Activated gamma-delta T cell (primary cell): ENCODE measurements at regions not wholly inside any gene's neighbourhood (a gene's known extent, or its start where the extent isn't known, plus 50 kb on each side); places are given as distances from the start of the nearest gene placed in this dataset.

Source experiments
- DNase-seq: peaks from one replicate; lab custom pipeline; 2025; lab: John Stamatoyannopoulos, UW

GRCh38 chr4:176575141-176575730 is 217.5 kb downstream of the VEGFC start:
- no peak for DNase-seq

GRCh38 chr4:176579226-176579625 is 213.5 kb downstream of the VEGFC start:
- DNase-seq: no peak

GRCh38 chr4:176583278-176583677 is 209.4 kb downstream of the VEGFC start:
- DNase-seq: no peak

GRCh38 chr4:176584031-176584606 is 208.6 kb downstream of the VEGFC start:
- no peak for DNase-seq

DNA sequence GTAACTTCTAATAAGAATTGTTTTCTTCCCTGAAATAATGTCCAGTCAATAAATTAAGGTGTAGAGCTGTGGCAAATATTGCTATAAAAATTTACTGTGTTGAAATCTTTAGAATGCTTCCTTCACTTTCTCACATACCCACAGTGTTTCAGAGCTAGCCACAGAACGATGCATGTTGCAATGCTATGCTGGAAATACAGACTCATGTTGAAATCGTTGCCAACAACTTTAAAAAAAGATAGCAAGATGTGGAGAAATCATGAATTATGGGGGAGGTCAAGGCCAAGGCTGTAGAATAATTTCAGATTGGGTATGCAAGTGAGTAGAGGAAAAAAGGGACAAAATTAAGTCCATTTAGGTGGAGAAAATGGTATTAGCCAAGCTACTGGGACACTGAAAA is 204.8 kb downstream of the VEGFC start:
- DNase-seq: no peak

GRCh38 chr4:176588436-176588835 is 204.3 kb downstream of the VEGFC start:
- no peak for DNase-seq

GRCh38 chr4:176592976-176593670 is 199.6 kb downstream of the VEGFC start:
- no peak for DNase-seq

- DNase-seq: no peak
Observed at GRCh38 chr4:176593943-176594342, 198.8 kb downstream of the VEGFC start.

DNA sequence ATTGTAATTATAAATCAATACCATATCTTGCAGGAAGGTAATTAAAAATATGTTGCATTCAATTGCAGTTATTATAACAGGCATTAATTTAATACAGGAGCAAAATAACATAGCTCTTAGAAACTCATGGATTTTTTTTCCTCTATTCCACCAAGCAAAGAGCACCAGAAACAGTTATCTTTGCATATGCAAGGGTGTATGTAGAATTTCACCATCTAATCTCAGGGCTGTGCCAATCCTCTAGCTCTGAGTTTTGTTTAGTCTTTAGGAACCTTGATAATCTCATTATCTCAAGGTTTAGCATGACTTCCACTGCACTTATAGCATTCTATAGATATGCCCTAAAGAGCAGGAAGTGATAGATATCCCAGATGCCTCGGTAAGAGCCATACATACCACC is 197.5 kb downstream of the VEGFC start:
- no peak for DNase-seq

DNA sequence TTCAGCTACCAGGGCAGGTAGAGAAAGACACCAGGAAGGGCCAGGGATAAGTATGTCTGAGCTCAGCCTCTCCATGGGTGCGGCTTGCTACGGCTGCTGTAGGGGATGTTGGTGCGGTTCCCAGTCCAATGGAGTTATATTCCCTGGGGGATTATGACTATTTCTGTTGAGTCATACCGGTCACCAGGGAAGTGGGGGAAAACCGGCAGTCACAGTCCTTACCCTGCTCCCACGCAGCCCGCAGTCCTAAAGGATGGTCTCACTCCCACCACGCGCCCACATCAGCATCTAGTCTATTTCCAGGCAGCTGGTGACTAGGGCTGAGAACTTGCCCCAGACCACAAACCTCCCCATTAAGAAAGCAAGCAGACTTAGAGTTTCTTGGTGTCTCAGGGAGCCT is 191.6 kb downstream of the VEGFC start:
- no peak for DNase-seq

DNA sequence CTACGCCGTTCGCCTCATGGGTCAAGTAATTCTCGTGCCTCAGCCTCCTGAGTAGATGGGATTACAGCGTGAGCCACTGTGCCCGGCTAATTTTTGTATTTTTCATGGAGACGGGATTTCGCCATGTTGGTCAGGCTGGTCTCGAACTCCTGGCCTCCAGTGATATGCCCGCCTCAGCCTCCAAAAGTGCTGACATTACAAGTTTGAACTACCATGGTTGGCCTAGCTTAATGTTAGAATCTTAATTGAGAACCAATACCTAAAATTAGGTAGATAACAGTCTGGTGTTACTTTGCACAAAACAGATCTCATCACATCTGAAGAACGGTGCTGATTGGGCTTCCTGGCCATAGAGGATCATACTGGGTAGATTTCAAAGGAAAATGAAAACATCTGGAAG is 184.9 kb downstream of the VEGFC start:
- DNase-seq: no peak

DNA sequence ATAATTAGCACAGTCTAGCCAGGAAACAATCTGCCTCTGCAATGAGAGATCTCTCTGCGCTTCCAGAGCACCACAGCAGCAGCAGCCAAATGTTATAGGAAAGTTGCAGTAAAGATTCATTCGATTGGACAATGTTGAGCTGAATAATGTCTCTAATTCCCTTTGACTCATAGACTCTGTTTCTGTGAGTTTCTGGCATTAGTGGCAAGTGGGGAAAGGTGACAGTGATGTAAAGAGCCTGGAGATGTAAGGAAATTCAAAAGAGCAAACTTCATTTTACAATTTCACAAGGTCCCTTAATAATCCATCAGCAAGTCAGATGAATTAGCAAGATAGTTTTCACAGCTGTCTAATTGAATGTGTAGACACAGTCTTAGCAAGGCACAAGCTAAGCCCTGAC is 184.4 kb downstream of the VEGFC start:
- no peak for DNase-seq

- no peak for DNase-seq
Observed at GRCh38 chr4:176610594-176610993, 182.1 kb downstream of the VEGFC start.

DNA sequence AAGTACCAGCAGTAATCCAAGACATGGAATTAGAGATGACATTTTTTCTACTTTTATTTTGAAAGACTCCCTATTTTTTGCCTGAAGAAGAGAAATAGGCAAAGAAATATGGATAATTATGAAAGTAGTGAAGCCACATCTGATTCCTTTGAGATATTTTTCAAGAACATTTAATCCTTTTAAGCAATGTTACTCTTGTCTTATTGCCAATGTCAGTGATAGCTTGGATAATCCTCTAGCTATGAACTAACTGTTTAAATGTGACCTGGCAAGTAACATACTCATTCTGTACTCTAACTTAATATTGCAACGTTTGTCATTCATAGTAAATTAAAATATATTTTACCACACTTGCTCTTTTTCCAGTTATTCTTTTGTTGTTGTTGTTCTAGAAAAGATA is 181.3 kb downstream of the VEGFC start:
- DNase-seq: no peak

DNA sequence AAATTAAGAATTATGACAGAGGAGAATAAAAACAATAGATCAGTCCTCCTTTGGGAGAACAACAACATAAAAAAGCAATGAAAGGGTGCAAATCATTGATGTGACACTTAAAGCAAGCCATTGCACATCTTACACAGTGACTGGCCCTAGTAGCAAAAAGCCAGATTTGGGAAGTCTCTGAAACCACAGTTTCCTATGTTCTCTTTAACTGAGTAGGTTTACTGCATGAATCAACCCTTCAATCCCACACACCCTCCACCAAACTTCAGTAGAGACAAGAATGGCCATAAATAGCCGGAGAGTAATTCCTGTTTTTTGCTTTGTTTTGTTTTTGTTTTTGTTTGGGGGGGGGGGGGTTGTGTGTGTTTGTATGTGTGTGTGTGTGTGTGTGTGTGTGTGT is 180.8 kb downstream of the VEGFC start:
- no peak for DNase-seq

DNA sequence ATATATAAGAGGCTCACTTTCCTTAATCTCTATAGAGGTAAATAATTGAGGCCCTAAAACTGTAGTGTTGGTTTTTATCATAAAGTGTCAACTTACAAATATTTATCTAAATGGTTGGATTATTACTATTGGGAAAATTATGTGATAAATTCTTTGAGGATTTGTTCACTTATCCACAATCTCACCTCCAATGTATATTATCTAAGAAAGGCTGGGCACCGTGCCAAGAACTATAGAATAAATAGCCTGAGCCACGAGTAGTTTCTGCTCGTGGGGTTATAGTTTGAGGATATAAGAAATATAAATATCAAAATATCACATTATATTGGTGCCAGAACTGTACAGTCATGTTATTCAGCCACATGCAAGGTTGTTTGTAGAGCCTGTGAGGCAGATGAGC is 177.9 kb downstream of the VEGFC start:
- DNase-seq: no peak

DNA sequence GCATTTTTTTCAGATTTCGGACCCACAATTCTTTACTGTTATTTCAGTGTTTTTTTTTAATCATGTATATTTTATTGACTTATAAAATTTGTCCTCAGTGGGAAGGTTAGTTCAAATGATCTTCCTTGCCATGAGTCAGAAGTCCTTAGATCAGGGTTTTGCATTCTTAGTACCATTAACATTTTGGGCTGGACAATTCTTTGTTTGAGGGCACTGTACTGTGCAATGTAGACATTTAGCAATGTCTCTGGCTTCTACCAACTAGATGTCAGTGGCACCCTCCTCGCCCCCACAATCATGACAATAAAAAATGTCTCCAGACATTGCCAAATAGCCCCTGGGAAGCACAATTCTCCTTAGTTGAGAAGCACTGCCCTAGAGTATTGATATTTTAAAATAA is 176.6 kb downstream of the VEGFC start:
- no peak for DNase-seq

DNA sequence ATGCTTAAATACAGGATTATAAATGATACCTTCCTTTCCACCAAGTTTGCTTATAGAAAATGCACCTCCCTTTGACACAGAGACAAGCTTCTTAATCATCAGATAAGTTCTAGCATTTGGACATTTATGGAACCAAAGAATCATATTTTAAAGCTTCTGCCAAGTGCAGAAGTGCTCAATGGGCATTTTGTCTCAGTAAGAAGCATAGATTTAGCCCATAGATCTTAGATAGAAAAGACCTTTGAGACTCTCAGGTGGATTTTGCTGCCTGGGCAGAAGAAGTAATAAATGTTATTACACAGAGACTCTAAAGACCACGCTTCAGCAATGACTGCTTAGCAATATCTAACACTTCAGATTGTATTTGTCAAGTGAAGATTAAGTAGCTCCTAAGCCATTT is 174.6 kb downstream of the VEGFC start:
- no peak for DNase-seq

GRCh38 chr4:176619430-176619829 is 173.3 kb downstream of the VEGFC start:
- DNase-seq: no peak

GRCh38 chr4:176622251-176622948 is 170.3 kb downstream of the VEGFC start:
- no peak for DNase-seq

- DNase-seq: peak; percentile 5
Observed at GRCh38 chr4:176624983-176625610, 167.6 kb downstream of the VEGFC start.

GRCh38 chr4:176627916-176628315 is 164.8 kb downstream of the VEGFC start:
- DNase-seq: no peak

- DNase-seq: no peak
Observed at GRCh38 chr4:176631611-176632010, 161.1 kb downstream of the VEGFC start.
